Stimulated activated CD4-positive, alpha-beta T cell treated with anti-CD3 and anti-CD28 coated beads, TNF-alpha, amount 100 ng/mL, for 48 hours (primary cell): ENCODE measurements at regions not wholly inside any gene's neighbourhood (a gene's known extent, or its start where the extent isn't known, plus 50 kb on each side); places are given as distances from the start of the nearest gene placed in this dataset.

Source experiments
- DNase-seq, 3 donors: peaks; one replicate each; pipeline ENCODE4 v3.0.0-alpha.2; 2020; ENCODE audit warnings: low read depth in 3 of 3

GRCh38 chr3:34239875-34240274, 441.4 kb downstream of the PDCD6IP start:
- no peak for DNase-seq

- no peak for DNase-seq
Observed at GRCh38 chr3:34247401-34247800, 449.0 kb downstream of the PDCD6IP start.

- DNase-seq, result no peak
Observed at GRCh38 chr3:34248352-34248751, 449.9 kb downstream of the PDCD6IP start.

GRCh38 chr3:34254285-34254684, 455.9 kb downstream of the PDCD6IP start:
- no peak for DNase-seq

- no peak for DNase-seq
Observed at GRCh38 chr3:34256021-34256420, 457.6 kb downstream of the PDCD6IP start.

- DNase-seq, result no peak
Observed at GRCh38 chr3:34256791-34257190, 458.4 kb downstream of the PDCD6IP start.

GRCh38 chr3:34258271-34258998, 460.0 kb downstream of the PDCD6IP start:
- DNase-seq, result no peak

GRCh38 chr3:34260271-34261000, 462.0 kb downstream of the PDCD6IP start:
- peak in 1 of 3 donors; percentile 29 for DNase-seq

- DNase-seq, result no peak
Observed at GRCh38 chr3:34261001-34261385, 462.6 kb downstream of the PDCD6IP start.

GRCh38 chr3:34263101-34263621, 464.7 kb downstream of the PDCD6IP start:
- DNase-seq, result no peak

GRCh38 chr3:34264337-34265041, 466.1 kb downstream of the PDCD6IP start:
- no peak for DNase-seq

GRCh38 chr3:34267088-34267487, 468.7 kb downstream of the PDCD6IP start:
- DNase-seq, result no peak

- DNase-seq, result no peak
Observed at GRCh38 chr3:34268032-34268709, 469.7 kb downstream of the PDCD6IP start.

- no peak for DNase-seq
Observed at GRCh38 chr3:34275811-34276210, 477.4 kb downstream of the PDCD6IP start.

GRCh38 chr3:34276342-34276741, 477.9 kb downstream of the PDCD6IP start:
- no peak for DNase-seq

GRCh38 chr3:34277110-34277509, 478.7 kb downstream of the PDCD6IP start:
- no peak for DNase-seq

- DNase-seq, result no peak
Observed at GRCh38 chr3:34279901-34280300, 481.5 kb downstream of the PDCD6IP start.

GRCh38 chr3:34283751-34284150, 485.3 kb downstream of the PDCD6IP start:
- DNase-seq, result no peak

- no peak for DNase-seq
Observed at GRCh38 chr3:34284959-34285826, 486.8 kb downstream of the PDCD6IP start.

GRCh38 chr3:34285827-34286188, 487.4 kb downstream of the PDCD6IP start:
- no peak for DNase-seq
